GM23338 (cell line): ENCODE measurements at regions not wholly inside any gene's neighbourhood (a gene's known extent, or its start where the extent isn't known, plus 50 kb on each side); places are given as distances from the start of the nearest gene placed in this dataset.

Experiments
- ATAC-seq: fragments of 200-7000 bp; cut with Tn5 transposase; 3 replicates; pipeline ENCODE4 v1.9.1; 2020
- DNase-seq: peaks from one replicate; pipeline ENCODE4 v3.0.0-alpha.2; 2015; ENCODE audit warnings: low spot score
- H2AFZ ChIP-seq: fragments of 200-600 bp; sonication (generic); 2 replicates; pipeline ENCODE4 v1.8.0; 2016; ENCODE audit warnings: antibody characterized with exemption, mild to moderate bottlenecking, moderate library complexity
- H3F3A ChIP-seq: fragments of 200-600 bp; sonication (generic); replicated peaks from 2 replicates; pipeline ENCODE4 v1.8.0; 2017; ENCODE audit warnings: antibody characterized with exemption, mixed run types, low read depth
- H3K27ac ChIP-seq: fragments of 200-600 bp; sonication (generic); 2 replicates; pipeline ENCODE4 v1.6.1; 2016; ENCODE audit warnings: low read depth
- H3K27me3 ChIP-seq: fragments of 200-600 bp; sonication (generic); 2 replicates; pipeline ENCODE4 v1.8.0; 2016; ENCODE audit warnings: mild to moderate bottlenecking, mixed run types, moderate library complexity; ENCODE audit not compliant: insufficient read depth
- H3K36me3 ChIP-seq: fragments of 200-600 bp; sonication (generic); 2 replicates; pipeline ENCODE4 v1.8.0; 2016; ENCODE audit warnings: mild to moderate bottlenecking; ENCODE audit not compliant: insufficient read depth
- H3K4me1 ChIP-seq: fragments of 200-600 bp; sonication (generic); 2 replicates; pipeline ENCODE4 v1.8.0; 2016; ENCODE audit warnings: mild to moderate bottlenecking, moderate library complexity; ENCODE audit not compliant: insufficient read depth
- H3K4me2 ChIP-seq: fragments of 200-600 bp; sonication (generic); 2 replicates; pipeline ENCODE4 v1.7.1; 2017; ENCODE audit warnings: mixed run types
- H3K4me3 ChIP-seq: fragments of 200-600 bp; sonication (generic); 2 replicates; pipeline ENCODE4 v1.6.1; 2016; ENCODE audit warnings: mixed run types
- H3K79me2 ChIP-seq: fragments of 200-600 bp; sonication (generic); replicated peaks from 2 replicates; pipeline ENCODE4 v1.8.0; 2017; ENCODE audit warnings: mild to moderate bottlenecking; ENCODE audit not compliant: insufficient read depth
- H3K9me2 ChIP-seq: fragments of 200-600 bp; sonication (generic); 2 replicates; pipeline ENCODE4 v1.8.0; 2017; ENCODE audit not compliant: insufficient read depth
- H4K20me1 ChIP-seq: fragments of 200-600 bp; sonication (generic); replicated peaks from 2 replicates; pipeline ENCODE4 v1.8.0; 2017; ENCODE audit warnings: mild to moderate bottlenecking; ENCODE audit not compliant: insufficient read depth
- H3K27ac Mint-ChIP-seq: 2 replicates; pipeline ENCODE4 v1.8.0; 2020; ENCODE audit warnings: inconsistent platforms, mild to moderate bottlenecking, moderate library complexity, mixed read lengths
- H3K27me3 Mint-ChIP-seq: 3 replicates; pipeline ENCODE4 v1.8.0; 2022; ENCODE audit warnings: low read depth, mild to moderate bottlenecking, moderate library complexity, mixed read lengths, inconsistent platforms; ENCODE audit not compliant: insufficient read depth, poor library complexity
- H3K36me3 Mint-ChIP-seq: 3 replicates; pipeline ENCODE4 v1.8.0; 2021; ENCODE audit warnings: low read depth, mild to moderate bottlenecking, inconsistent platforms, moderate library complexity, mixed read lengths
- H3K4me1 Mint-ChIP-seq: 3 replicates; pipeline ENCODE4 v1.8.0; 2020; ENCODE audit warnings: mild to moderate bottlenecking, inconsistent platforms, mixed read lengths
- H3K4me3 Mint-ChIP-seq: 3 replicates; pipeline ENCODE4 v1.8.0; 2021; ENCODE audit warnings: moderate library complexity, mild to moderate bottlenecking, inconsistent platforms, mixed read lengths
- H3K9me3 Mint-ChIP-seq: 3 replicates; pipeline ENCODE4 v1.8.0; 2020; ENCODE audit warnings: moderate library complexity, mild to moderate bottlenecking, inconsistent platforms, mixed read lengths
- CREB1 ChIP-seq: fragments of 250-450 bp; sonication (Bioruptor Pico); IDR thresholded peaks from 2 replicates; pipeline ENCODE4 v1.5.0; 2020; ENCODE audit warnings: low read depth, mild to moderate bottlenecking, moderate library complexity
- EZH2 ChIP-seq: fragments of 200-600 bp; sonication (generic); IDR thresholded peaks from one replicate; pipeline ENCODE4 v1.8.0; 2017; ENCODE audit warnings: antibody characterized with exemption, mild to moderate bottlenecking, low read depth; ENCODE audit not compliant: unreplicated experiment
- EZH2phosphoT487 ChIP-seq: fragments of 200-600 bp; sonication (generic); IDR thresholded peaks from one replicate; pipeline ENCODE4 v1.8.1; 2018; ENCODE audit warnings: antibody characterized with exemption; ENCODE audit not compliant: unreplicated experiment
- JUNB ChIP-seq: IDR thresholded peaks from one replicate; pipeline ENCODE4 v1.6.1; 2016; ENCODE audit warnings: antibody characterized with exemption; ENCODE audit not compliant: unreplicated experiment
- NANOG ChIP-seq: IDR thresholded peaks from 2 replicates; pipeline ENCODE4 v1.6.1; 2016; ENCODE audit warnings: antibody characterized with exemption, borderline replicate concordance
- POLR2AphosphoS5 ChIP-seq: IDR thresholded peaks from 2 replicates; pipeline ENCODE4 v1.6.1; 2016; ENCODE audit warnings: antibody characterized with exemption, low read depth
- STAT1 ChIP-seq: IDR thresholded peaks from one replicate; pipeline ENCODE4 v1.6.1; 2016; ENCODE audit warnings: antibody characterized with exemption; ENCODE audit not compliant: unreplicated experiment
- ZNF114 ChIP-seq: fragments of 250-450 bp; sonication (Bioruptor Pico); IDR thresholded peaks from 2 replicates; pipeline ENCODE4 v1.5.0; 2020; ENCODE audit warnings: mild to moderate bottlenecking, moderate library complexity
- TF ChIP-seq, protein P1 (sequence below), 2 experiments: fragments of 200-600 bp in 1 of 2; sonication (generic) in 1 of 2; conservative IDR thresholded peaks; 2 replicates each; pipeline versions ENCODE4 v1.5.1 to v1.6.1; 2016 to 2017; ENCODE audit warnings: antibody characterized with exemption in 2 of 2, low read depth in 2 of 2, mild to moderate bottlenecking in 2 of 2, moderate library complexity in 1 of 2
- TF ChIP-seq, protein P2 (sequence below): IDR thresholded peaks from 2 replicates; pipeline ENCODE4 v1.6.1; 2016; ENCODE audit warnings: antibody characterized with exemption
- TF ChIP-seq, protein P3 (sequence below): IDR thresholded peaks from one replicate; pipeline ENCODE4 v1.6.1; 2018; ENCODE audit warnings: antibody characterized with exemption; ENCODE audit not compliant: unreplicated experiment

DNA sequence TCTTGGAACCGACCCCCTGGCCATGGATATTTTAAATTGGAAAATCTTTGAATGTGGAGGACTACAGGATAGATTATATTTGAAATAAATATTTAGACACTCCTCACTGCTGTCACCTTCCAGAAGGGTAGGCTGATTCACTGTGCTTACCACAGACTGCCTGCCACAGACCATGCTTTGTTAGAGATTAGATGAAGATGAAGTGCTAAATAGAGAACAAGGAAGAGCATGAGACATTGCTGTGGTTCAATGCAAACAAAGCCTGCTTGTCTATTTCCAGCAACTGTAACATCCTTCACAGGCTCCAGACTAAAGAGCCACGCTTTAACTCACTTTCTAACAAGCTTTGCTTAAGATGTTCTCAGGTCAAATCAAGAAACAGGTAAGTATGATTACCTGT lies 81.0 kb upstream of the TMEM17 start:
- Mint-ChIP-seq H3K4me1 (peaks cover 11% of the 10 kb centered on the region), H3K9me3 (peaks cover 28% of the 10 kb centered on the region), H3K27me3 (peaks cover 1% of the 10 kb centered on the region), H3K4me3 (no peak overlapping the region), H3K36me3 (peaks cover 17% of the 10 kb centered on the region), H3K27ac (no peak overlapping the region)
- TF ChIP-seq JUNB = no peak
- TF ChIP-seq, protein P1, sequence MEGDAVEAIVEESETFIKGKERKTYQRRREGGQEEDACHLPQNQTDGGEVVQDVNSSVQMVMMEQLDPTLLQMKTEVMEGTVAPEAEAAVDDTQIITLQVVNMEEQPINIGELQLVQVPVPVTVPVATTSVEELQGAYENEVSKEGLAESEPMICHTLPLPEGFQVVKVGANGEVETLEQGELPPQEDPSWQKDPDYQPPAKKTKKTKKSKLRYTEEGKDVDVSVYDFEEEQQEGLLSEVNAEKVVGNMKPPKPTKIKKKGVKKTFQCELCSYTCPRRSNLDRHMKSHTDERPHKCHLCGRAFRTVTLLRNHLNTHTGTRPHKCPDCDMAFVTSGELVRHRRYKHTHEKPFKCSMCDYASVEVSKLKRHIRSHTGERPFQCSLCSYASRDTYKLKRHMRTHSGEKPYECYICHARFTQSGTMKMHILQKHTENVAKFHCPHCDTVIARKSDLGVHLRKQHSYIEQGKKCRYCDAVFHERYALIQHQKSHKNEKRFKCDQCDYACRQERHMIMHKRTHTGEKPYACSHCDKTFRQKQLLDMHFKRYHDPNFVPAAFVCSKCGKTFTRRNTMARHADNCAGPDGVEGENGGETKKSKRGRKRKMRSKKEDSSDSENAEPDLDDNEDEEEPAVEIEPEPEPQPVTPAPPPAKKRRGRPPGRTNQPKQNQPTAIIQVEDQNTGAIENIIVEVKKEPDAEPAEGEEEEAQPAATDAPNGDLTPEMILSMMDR (conservative IDR thresholded peaks at IDR 0.05; ENCODE audit: low read depth in 2 of 2) = no peak
- no peak for TF ChIP-seq CREB1 (CRISPR knock-in tag)
- no peak for TF ChIP-seq EZH2
- TF ChIP-seq ZNF114 (CRISPR knock-in tag) = no peak
- no peak for TF ChIP-seq STAT1
- TF ChIP-seq POLR2AphosphoS5 = no peak
- no peaks in the 10 kb centered on the region for H4K20me1 ChIP-seq
- H3K79me2 ChIP-seq = no peaks in the 10 kb centered on the region
- H3K27me3 ChIP-seq = no peaks in the 10 kb centered on the region
- H3K4me1 ChIP-seq = peaks cover 10% of the 10 kb centered on the region; the same call in 1 of the 2 replicates
- DNase-seq = no peak
- H2AFZ ChIP-seq = no peak overlapping the region
- H3K27ac ChIP-seq = no peak overlapping the region
- no peaks in the 10 kb centered on the region for H3K36me3 ChIP-seq
- no peak for ATAC-seq
- H3K9me2 ChIP-seq = peaks cover 3% of the 10 kb centered on the region; the same call in 1 of the 2 replicates
- no peaks in the 10 kb centered on the region for H3F3A ChIP-seq
- no peak overlapping the region for H3K4me2 ChIP-seq
- H3K4me3 ChIP-seq = no peak overlapping the region

DNA sequence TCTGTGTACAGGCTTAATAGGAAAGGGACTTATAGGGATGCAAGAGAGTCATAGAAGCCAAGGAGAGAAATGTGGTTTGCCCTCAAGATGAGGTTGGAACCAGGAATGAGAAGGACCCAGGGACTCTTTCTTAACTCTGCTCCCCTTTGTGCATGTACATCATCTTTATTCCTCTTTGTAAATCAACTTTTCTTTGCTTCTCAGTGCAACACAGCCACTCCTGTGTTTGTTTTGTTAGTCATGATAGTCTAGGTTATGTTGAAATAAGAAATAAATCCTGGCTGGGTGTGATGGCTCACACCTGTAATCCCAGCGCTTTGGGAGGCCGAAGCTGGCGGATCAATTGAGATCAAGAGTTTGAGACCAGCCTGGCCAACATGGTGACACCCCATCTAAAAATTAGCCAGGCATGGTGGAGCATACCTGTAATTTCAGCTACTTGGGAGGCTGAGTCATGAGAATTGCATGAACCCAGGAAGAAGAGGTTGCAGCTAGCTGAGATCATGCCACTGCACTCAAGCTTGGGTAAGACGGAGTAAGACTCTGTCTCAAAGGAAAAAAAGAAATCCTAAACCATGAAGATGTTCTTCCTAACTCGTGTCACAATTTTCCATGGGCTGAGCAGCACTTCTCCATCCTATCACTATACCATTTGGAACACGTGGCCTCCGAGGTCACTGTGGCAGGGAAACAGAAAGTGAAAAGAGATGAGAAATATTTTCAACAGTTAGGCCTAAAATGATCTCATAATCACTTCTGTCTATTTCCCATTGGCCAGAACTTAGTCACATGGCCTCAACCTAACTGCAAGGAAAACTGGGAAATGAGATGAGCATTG lies 73.0 kb upstream of the TMEM17 start:
- Histone ChIP-seq H3K4me2 (no peak overlapping the region), H3K27ac (no peak overlapping the region), H3K79me2 (no peaks in the 10 kb centered on the region), H2AFZ (no peak overlapping the region), H4K20me1 (no peaks in the 10 kb centered on the region), H3K36me3 (no peaks in the 10 kb centered on the region), H3K4me1 (no peaks in the 10 kb centered on the region), H3K4me3 (no peak overlapping the region), H3K9me2 (no peaks in the 10 kb centered on the region), H3K27me3 (no peaks in the 10 kb centered on the region), H3F3A (no peaks in the 10 kb centered on the region)
- Mint-ChIP-seq H3K27ac (no peak overlapping the region), H3K36me3 (no peaks in the 10 kb centered on the region), H3K4me3 (no peak overlapping the region), H3K4me1 (no peaks in the 10 kb centered on the region), H3K9me3 (peaks cover 3% of the 10 kb centered on the region; the same call in 1 of the 3 replicates), H3K27me3 (peaks cover 1% of the 10 kb centered on the region)
- DNase-seq (no peak), ATAC-seq (no peak)
- TF ChIP-seq NANOG (no peak), ZNF114 (CRISPR knock-in tag) (no peak), EZH2 (no peak), JUNB (no peak), POLR2AphosphoS5 (no peak), CREB1 (CRISPR knock-in tag) (no peak), EZH2phosphoT487 (no peak)
- TF ChIP-seq, protein P2, sequence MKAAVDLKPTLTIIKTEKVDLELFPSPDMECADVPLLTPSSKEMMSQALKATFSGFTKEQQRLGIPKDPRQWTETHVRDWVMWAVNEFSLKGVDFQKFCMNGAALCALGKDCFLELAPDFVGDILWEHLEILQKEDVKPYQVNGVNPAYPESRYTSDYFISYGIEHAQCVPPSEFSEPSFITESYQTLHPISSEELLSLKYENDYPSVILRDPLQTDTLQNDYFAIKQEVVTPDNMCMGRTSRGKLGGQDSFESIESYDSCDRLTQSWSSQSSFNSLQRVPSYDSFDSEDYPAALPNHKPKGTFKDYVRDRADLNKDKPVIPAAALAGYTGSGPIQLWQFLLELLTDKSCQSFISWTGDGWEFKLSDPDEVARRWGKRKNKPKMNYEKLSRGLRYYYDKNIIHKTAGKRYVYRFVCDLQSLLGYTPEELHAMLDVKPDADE = no peak
- TF ChIP-seq, protein P1 (conservative IDR thresholded peaks at IDR 0.05; ENCODE audit: low read depth in 2 of 2) = no peak
- TF ChIP-seq, protein P3, sequence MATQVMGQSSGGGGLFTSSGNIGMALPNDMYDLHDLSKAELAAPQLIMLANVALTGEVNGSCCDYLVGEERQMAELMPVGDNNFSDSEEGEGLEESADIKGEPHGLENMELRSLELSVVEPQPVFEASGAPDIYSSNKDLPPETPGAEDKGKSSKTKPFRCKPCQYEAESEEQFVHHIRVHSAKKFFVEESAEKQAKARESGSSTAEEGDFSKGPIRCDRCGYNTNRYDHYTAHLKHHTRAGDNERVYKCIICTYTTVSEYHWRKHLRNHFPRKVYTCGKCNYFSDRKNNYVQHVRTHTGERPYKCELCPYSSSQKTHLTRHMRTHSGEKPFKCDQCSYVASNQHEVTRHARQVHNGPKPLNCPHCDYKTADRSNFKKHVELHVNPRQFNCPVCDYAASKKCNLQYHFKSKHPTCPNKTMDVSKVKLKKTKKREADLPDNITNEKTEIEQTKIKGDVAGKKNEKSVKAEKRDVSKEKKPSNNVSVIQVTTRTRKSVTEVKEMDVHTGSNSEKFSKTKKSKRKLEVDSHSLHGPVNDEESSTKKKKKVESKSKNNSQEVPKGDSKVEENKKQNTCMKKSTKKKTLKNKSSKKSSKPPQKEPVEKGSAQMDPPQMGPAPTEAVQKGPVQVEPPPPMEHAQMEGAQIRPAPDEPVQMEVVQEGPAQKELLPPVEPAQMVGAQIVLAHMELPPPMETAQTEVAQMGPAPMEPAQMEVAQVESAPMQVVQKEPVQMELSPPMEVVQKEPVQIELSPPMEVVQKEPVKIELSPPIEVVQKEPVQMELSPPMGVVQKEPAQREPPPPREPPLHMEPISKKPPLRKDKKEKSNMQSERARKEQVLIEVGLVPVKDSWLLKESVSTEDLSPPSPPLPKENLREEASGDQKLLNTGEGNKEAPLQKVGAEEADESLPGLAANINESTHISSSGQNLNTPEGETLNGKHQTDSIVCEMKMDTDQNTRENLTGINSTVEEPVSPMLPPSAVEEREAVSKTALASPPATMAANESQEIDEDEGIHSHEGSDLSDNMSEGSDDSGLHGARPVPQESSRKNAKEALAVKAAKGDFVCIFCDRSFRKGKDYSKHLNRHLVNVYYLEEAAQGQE = no peak
